K562 (cell line): ENCODE measurements at regions not wholly inside any gene's neighbourhood (a gene's known extent, or its start where the extent isn't known, plus 50 kb on each side); places are given as distances from the start of the nearest gene placed in this dataset.

Source experiments
- ATAC-seq: fragments of 200-7000 bp; cut with Tn5 transposase; 3 replicates; pipeline ENCODE4 v1.9.1; 2020; ENCODE audit warnings: moderate library complexity
- BruUV-seq: library from RNA; stranded (reverse); fragments of 400-500 nt; replicated peaks from 2 replicates; lab custom pipeline; 2021; lab: Mats Ljungman, UMichigan
- CTCF ChIA-PET: fragments of 300-600 bp; formaldehyde crosslinking; extraction: SDS; loops from one replicate; lab custom pipeline; 2021; ENCODE audit warnings: low intra/inter-chr PET ratio; lab: Yijun Ruan, JAX
- POLR2A ChIA-PET: fragments of 300-600, 350-650 bp; sonication (Branson Sonifier 250); formaldehyde crosslinking; extraction: SDS; loops from one replicate; lab custom pipeline; 2021; ENCODE audit warnings: antibody characterized with exemption, inconsistent platforms; lab: Yijun Ruan, JAX
- DNase-seq, 4 experiments: peaks; one replicate each; pipeline versions ENCODE4 v3.0.0 to v3.0.0-alpha.2; 2011 to 2018; ENCODE audit warnings: low spot score in 3 of 4, mixed read lengths in 3 of 4; ENCODE audit errors: extremely low read depth in 1 of 4
- FAIRE-seq: peaks from 2 replicates; lab custom pipeline; 2011; peaks lifted over from hg19 to GRCh38; lab: Jason Lieb, UNC
- H2AFZ ChIP-seq: 2 replicates; pipeline ENCODE4 v1.6.0; 2011; ENCODE audit warnings: low read depth, low read length, control low read depth, inconsistent platforms
- H3K27ac ChIP-seq: fragments of 200-600 bp; 3 replicates; pipeline ENCODE4 v1.8.0; 2011; ENCODE audit warnings: low read depth, mild to moderate bottlenecking, control low read depth, inconsistent platforms, low read length, moderate library complexity, mixed read lengths; ENCODE audit errors: extremely low read depth
- H3K27me3 ChIP-seq, 2 experiments: fragments of 300-600 bp in 1 of 2; 2 replicates in 1 of 2; 3 replicates in 1 of 2; pipeline versions ENCODE4 v1.6.0 to v1.8.0; 2011; ENCODE audit warnings: inconsistent platforms in 2 of 2, low read length in 2 of 2, mild to moderate bottlenecking in 1 of 2, mixed read lengths in 1 of 2, moderate library complexity in 1 of 2; ENCODE audit not compliant: control insufficient read depth in 2 of 2, insufficient read depth in 2 of 2
- H3K36me3 ChIP-seq: fragments of 300-600 bp; 3 replicates; pipeline ENCODE4 v1.8.0; 2011; ENCODE audit warnings: mild to moderate bottlenecking, low read length, inconsistent platforms; ENCODE audit not compliant: control insufficient read depth, insufficient read depth
- H3K4me1 ChIP-seq, 2 experiments: fragments of 200-600 bp in 1 of 2; replicated peaks in 1 of 2; 2 replicates in 1 of 2; 3 replicates in 1 of 2; pipeline versions ENCODE4 v1.5.1 to v1.8.0; 2011; ENCODE audit warnings: inconsistent platforms in 2 of 2, low read length in 2 of 2, mild to moderate bottlenecking in 1 of 2, mixed read lengths in 1 of 2, moderate library complexity in 1 of 2; ENCODE audit not compliant: control insufficient read depth in 2 of 2, insufficient read depth in 2 of 2
- H3K4me2 ChIP-seq: 2 replicates; pipeline ENCODE4 v1.6.1; 2011; ENCODE audit warnings: low read length, control low read depth, inconsistent platforms, mixed read lengths; ENCODE audit not compliant: insufficient read depth
- H3K4me3 ChIP-seq: fragments of 200-600 bp; sonication (generic), shearing (Covaris generic); 2 replicates; pipeline ENCODE4 v1.5.1; 2016; ENCODE audit warnings: control low read depth, inconsistent platforms
- H3K79me2 ChIP-seq: fragments of 200-600 bp; 3 replicates; pipeline ENCODE4 v1.8.0; 2011; ENCODE audit warnings: low read length, inconsistent platforms; ENCODE audit not compliant: control insufficient read depth, insufficient read depth
- H3K9ac ChIP-seq, 2 experiments: 2 replicates each; pipeline versions ENCODE4 v1.6.0 to v1.6.1; 2011; ENCODE audit warnings: low read depth in 2 of 2, low read length in 2 of 2, control low read depth in 1 of 2, inconsistent platforms in 1 of 2, mild to moderate bottlenecking in 1 of 2, mixed read lengths in 1 of 2; ENCODE audit not compliant: insufficient read depth in 1 of 2
- H3K9me1 ChIP-seq: one replicate; pipeline ENCODE4 v1.6.0; 2011; ENCODE audit warnings: inconsistent platforms, mild to moderate bottlenecking, low read length, moderate library complexity; ENCODE audit not compliant: control insufficient read depth, insufficient read depth
- H3K9me3 ChIP-seq: replicated peaks from 2 replicates; pipeline ENCODE4 v1.5.1; 2011; ENCODE audit warnings: low read depth, low read length, inconsistent platforms; ENCODE audit not compliant: control insufficient read depth, insufficient read depth
- H4K20me1 ChIP-seq: replicated peaks from 2 replicates; pipeline ENCODE4 v1.6.1; 2011; ENCODE audit warnings: low read length, inconsistent platforms, mixed read lengths; ENCODE audit not compliant: control insufficient read depth, insufficient read depth
- CBX2 ChIP-seq: fragments of 200-600 bp; sonication (generic); IDR thresholded peaks from one replicate; pipeline ENCODE4 v1.6.1; 2012; ENCODE audit warnings: mild to moderate bottlenecking, low read length, inconsistent platforms; ENCODE audit not compliant: insufficient read depth, poor library complexity, severe bottlenecking
- CTBP1 ChIP-seq: fragments of 450-650 bp; IDR thresholded peaks from 2 replicates; pipeline ENCODE4 v1.6.1; 2016; ENCODE audit warnings: borderline replicate concordance
- FOXA1 ChIP-seq: fragments of 450-650 bp; IDR thresholded peaks from 2 replicates; pipeline ENCODE4 v1.6.1; 2016; ENCODE audit warnings: mild to moderate bottlenecking, borderline replicate concordance
- GTF2A2 ChIP-seq: IDR thresholded peaks from 2 replicates; pipeline ENCODE4 v1.6.1; 2016; ENCODE audit warnings: mild to moderate bottlenecking, missing genetic modification characterization, missing compliant biosample characterization
- KDM5B ChIP-seq: fragments of 200-600 bp; sonication (generic); IDR thresholded peaks from 2 replicates; pipeline ENCODE4 v1.6.1; 2012; ENCODE audit warnings: low read depth, mild to moderate bottlenecking, moderate library complexity, low read length, control low read depth, inconsistent platforms; ENCODE audit not compliant: insufficient replicate concordance
- MBD2 ChIP-seq: sonication (generic); IDR thresholded peaks from 2 replicates; pipeline ENCODE4 v1.6.1; 2016; ENCODE audit warnings: low read depth, borderline replicate concordance
- MEF2D ChIP-seq: conservative IDR thresholded peaks from 2 replicates; pipeline ENCODE4 v1.6.1; 2016; ENCODE audit warnings: low read depth, missing genetic modification characterization, missing compliant biosample characterization
- ZFP36 ChIP-seq: fragments of 150-350 bp; IDR thresholded peaks from 2 replicates; pipeline ENCODE4 v1.6.1; 2018; ENCODE audit warnings: low read length, low read depth; ENCODE audit not compliant: partially characterized antibody
- ZNF668 ChIP-seq: fragments of 250-450 bp; sonication (Bioruptor Pico); IDR thresholded peaks from 2 replicates; pipeline ENCODE4 v1.8.0; 2022; ENCODE audit warnings: mild to moderate bottlenecking, inconsistent platforms
- WGBS: fragments of 100-300 bp; shearing (Covaris generic); methylation state at CpG from one replicate; pipeline ENCODE4 v1.1.6; 2016; ENCODE audit warnings: low coverage, mixed read lengths; ENCODE audit not compliant: insufficient coverage; ENCODE audit errors: missing lambda C conversion rate; 5-methylcytosine and 5-hydroxymethylcytosine counted together
- in situ Hi-C: fragments of 300-500 bp; cut with MboI; formaldehyde crosslinking; loops from 4 replicates; pipeline ENCODE4 v1.15.0; 2018; ENCODE audit warnings: inconsistent platforms, mixed read lengths
- intact Hi-C: fragments of 100-400 bp; cut with micrococcal nuclease; formaldehyde crosslinking; loops from 2 replicates; pipeline ENCODE4 v1.14.2; 2022
- TF ChIP-seq, protein P1 (sequence below): fragments of 450-650 bp; formaldehyde crosslinking; conservative IDR thresholded peaks from 2 replicates; pipeline ENCODE4 v1.4.0; 2022; ENCODE audit warnings: mild to moderate bottlenecking, missing genetic modification characterization

DNA sequence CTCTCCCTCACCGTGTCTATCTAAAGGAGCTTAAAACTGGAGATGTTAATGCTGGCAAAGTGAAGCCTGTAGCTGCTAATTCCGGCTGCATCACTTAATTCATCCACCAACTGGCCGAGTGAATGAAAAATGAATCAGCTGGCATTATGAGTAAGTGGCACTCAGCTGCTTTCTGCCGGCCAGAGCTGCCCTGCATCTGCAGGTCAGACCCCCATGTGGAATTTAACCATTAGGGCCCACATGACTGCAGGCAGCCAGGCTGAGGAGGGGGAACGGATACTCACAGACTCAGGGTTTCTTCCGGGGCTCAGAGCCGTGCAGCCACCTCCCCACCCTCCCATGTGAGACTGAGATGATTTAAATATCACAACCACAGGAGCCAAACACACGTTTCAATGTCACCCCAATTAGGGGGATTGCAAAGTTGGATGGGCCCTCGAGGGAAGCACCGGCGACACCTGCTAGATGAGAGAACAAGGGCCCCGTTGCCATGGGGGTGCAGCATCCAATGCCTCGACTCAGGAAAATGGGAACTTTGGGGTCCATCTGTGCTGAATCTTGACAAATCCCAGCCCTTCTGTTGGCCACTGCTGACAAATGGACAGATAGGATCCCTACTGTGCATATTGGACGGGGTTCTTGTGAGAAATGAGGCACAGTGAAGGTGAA, 115.6 kb upstream of the ALDH1B1 start:
- Histone ChIP-seq H3K27ac (no peak overlapping the region), H3K9ac (no peak overlapping the region), H3K9me1 (no peaks in the 10 kb centered on the region), H3K36me3 (no peaks in the 10 kb centered on the region), H3K4me2 (no peak overlapping the region), H3K27me3 (peaks cover 9 to 41% of the 10 kb centered on the region in 2 experiments; a peak in 4 of 5 replicates), H3K79me2 (no peaks in the 10 kb centered on the region), H4K20me1 (peaks cover 5% of the 10 kb centered on the region; the same call in 1 of the 2 replicates), H3K4me1 (no peaks in the 10 kb centered on the region)
- 1% methylated on average over 14 of the region's 14 CpGs for WGBS
- in situ Hi-C loops (no loop called here), intact Hi-C loops (no loop called here)
- ATAC-seq (no peak), FAIRE-seq (no peak)
- POLR2A ChIA-PET: interaction anchor here (0.9 kb wide), 1 partner anchor 10 kb away, joined by 3 read pairs; no protein-coding TSS in a partner anchor
- BruUV-seq: no TSS peak
- CTCF ChIA-PET: no interaction called here
- TF ChIP-seq FOXA1 (no peak), ZFP36 (no peak), ZNF668 (CRISPR knock-in tag) (no peak)
- TF ChIP-seq, all 486 proteins: peak for 0
- Histone ChIP-seq H2AFZ (no peak overlapping the region), H3K4me3 (no peak overlapping the region), H3K9me3 (no peaks in the 10 kb centered on the region)
- DNase-seq: no peak

DNA sequence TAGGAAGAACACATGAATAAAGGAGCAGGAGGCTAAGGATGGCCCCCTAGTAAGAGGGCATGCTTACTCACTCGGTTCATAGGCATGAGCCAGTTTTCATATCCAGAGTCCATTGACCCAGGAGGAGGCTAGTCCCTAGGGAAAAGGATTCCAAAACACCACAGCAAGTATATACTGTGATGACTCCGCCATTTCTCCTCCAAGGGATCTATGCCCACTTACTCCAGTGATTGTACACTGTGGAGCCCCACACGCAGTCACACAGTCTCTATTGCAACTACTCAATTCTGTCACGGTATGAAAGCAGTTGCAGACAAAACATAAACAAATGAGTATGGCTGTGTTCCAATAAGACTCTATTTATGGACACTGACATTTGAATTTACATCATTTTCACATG, 117.7 kb upstream of the ALDH1B1 start:
- 1% methylated on average over 4 of the region's 4 CpGs for WGBS
- H2AFZ ChIP-seq: no peak overlapping the region
- no peak overlapping the region for H3K4me2 ChIP-seq
- H3K9me1 ChIP-seq: no peaks in the 10 kb centered on the region
- BruUV-seq: no TSS peak
- no peak overlapping the region for H3K27ac ChIP-seq
- no peak for ATAC-seq
- H4K20me1 ChIP-seq: peaks cover 6% of the 10 kb centered on the region; the same call in 1 of the 2 replicates
- no peak overlapping the region for H3K4me3 ChIP-seq
- H3K79me2 ChIP-seq: no peaks in the 10 kb centered on the region
- H3K4me1 ChIP-seq: no peaks in the 10 kb centered on the region
- FAIRE-seq: no peak
- no peaks in the 10 kb centered on the region for H3K9me3 ChIP-seq
- H3K27me3 ChIP-seq: peaks cover 11 to 34% of the 10 kb centered on the region in 2 experiments; a peak in 3 of 5 replicates
- in situ Hi-C loops: no loop called here
- no peak for DNase-seq
- intact Hi-C loops: no loop called here
- H3K9ac ChIP-seq: no peak overlapping the region
- ChIA-PET POLR2A (no interaction called here), CTCF (no interaction called here)
- no peaks in the 10 kb centered on the region for H3K36me3 ChIP-seq
- TF ChIP-seq, protein P1, sequence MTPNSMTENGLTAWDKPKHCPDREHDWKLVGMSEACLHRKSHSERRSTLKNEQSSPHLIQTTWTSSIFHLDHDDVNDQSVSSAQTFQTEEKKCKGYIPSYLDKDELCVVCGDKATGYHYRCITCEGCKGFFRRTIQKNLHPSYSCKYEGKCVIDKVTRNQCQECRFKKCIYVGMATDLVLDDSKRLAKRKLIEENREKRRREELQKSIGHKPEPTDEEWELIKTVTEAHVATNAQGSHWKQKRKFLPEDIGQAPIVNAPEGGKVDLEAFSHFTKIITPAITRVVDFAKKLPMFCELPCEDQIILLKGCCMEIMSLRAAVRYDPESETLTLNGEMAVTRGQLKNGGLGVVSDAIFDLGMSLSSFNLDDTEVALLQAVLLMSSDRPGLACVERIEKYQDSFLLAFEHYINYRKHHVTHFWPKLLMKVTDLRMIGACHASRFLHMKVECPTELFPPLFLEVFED: no peak
- TF ChIP-seq MEF2D (tag) (no peak), KDM5B (no peak), GTF2A2 (tag) (no peak), CBX2 (no peak), CTBP1 (no peak), MBD2 (no peak)
